ENCODE measurements at regions not wholly inside any gene's neighbourhood (a gene's known extent, or its start where the extent isn't known, plus 50 kb on each side); places are given as distances from the start of the nearest gene placed in this dataset.

GRCh38 chr2:65625982-65626381 is 193.6 kb upstream of the SPRED2 start:
- Mint-ChIP-seq H3K4me3 (ENCODE audit: unreplicated experiment) (no peak overlapping the region), H3K27ac (ENCODE audit: unreplicated experiment) (no peak overlapping the region), H3K4me1 (ENCODE audit: low read depth, unreplicated experiment) (peaks cover 5% of the 10 kb centered on the region), H3K27me3 (ENCODE audit: unreplicated experiment) (peaks cover 3% of the 10 kb centered on the region), H3K36me3 (ENCODE audit: unreplicated experiment) (no peaks in the 10 kb centered on the region), H3K9me3 (ENCODE audit: unreplicated experiment) (peaks cover 3% of the 10 kb centered on the region)
- TF ChIP-seq, protein P1, sequence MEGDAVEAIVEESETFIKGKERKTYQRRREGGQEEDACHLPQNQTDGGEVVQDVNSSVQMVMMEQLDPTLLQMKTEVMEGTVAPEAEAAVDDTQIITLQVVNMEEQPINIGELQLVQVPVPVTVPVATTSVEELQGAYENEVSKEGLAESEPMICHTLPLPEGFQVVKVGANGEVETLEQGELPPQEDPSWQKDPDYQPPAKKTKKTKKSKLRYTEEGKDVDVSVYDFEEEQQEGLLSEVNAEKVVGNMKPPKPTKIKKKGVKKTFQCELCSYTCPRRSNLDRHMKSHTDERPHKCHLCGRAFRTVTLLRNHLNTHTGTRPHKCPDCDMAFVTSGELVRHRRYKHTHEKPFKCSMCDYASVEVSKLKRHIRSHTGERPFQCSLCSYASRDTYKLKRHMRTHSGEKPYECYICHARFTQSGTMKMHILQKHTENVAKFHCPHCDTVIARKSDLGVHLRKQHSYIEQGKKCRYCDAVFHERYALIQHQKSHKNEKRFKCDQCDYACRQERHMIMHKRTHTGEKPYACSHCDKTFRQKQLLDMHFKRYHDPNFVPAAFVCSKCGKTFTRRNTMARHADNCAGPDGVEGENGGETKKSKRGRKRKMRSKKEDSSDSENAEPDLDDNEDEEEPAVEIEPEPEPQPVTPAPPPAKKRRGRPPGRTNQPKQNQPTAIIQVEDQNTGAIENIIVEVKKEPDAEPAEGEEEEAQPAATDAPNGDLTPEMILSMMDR (IDR thresholded peaks at IDR 0.05; ENCODE audit: partially characterized antibody, unreplicated experiment): no peak
- no peak for DNase-seq

GRCh38 chr2:65622951-65623535 is 190.6 kb upstream of the SPRED2 start:
- no peaks in the 10 kb centered on the region for H3K4me1 Mint-ChIP-seq (ENCODE audit: low read depth, unreplicated experiment)
- H3K9me3 Mint-ChIP-seq (ENCODE audit: unreplicated experiment): no peaks in the 10 kb centered on the region
- H3K27me3 Mint-ChIP-seq (ENCODE audit: unreplicated experiment): peaks cover 3% of the 10 kb centered on the region
- no peak overlapping the region for H3K4me3 Mint-ChIP-seq (ENCODE audit: unreplicated experiment)
- no peak overlapping the region for H3K27ac Mint-ChIP-seq (ENCODE audit: unreplicated experiment)
- H3K36me3 Mint-ChIP-seq (ENCODE audit: unreplicated experiment): no peaks in the 10 kb centered on the region
- TF ChIP-seq, protein P1 (IDR thresholded peaks at IDR 0.05; ENCODE audit: partially characterized antibody, unreplicated experiment): no peak
- DNase-seq: no peak

- H3K4me3 Mint-ChIP-seq (ENCODE audit: unreplicated experiment): no peak overlapping the region
- H3K36me3 Mint-ChIP-seq (ENCODE audit: unreplicated experiment): no peaks in the 10 kb centered on the region
- H3K27ac Mint-ChIP-seq (ENCODE audit: unreplicated experiment): no peak overlapping the region
- no peaks in the 10 kb centered on the region for H3K4me1 Mint-ChIP-seq (ENCODE audit: low read depth, unreplicated experiment)
- H3K27me3 Mint-ChIP-seq (ENCODE audit: unreplicated experiment): peaks cover 3% of the 10 kb centered on the region
- no peak for DNase-seq
- TF ChIP-seq, protein P1 (IDR thresholded peaks at IDR 0.05; ENCODE audit: partially characterized antibody, unreplicated experiment): no peak
- no peaks in the 10 kb centered on the region for H3K9me3 Mint-ChIP-seq (ENCODE audit: unreplicated experiment)
These were observed 190.1 kb upstream of the SPRED2 start for GRCh38 chr2:65622499-65622898.

GRCh38 chr2:65620524-65620923 is 188.1 kb upstream of the SPRED2 start:
- TF ChIP-seq, protein P1 (IDR thresholded peaks at IDR 0.05; ENCODE audit: partially characterized antibody, unreplicated experiment): no peak
- DNase-seq: no peak
- H3K9me3 Mint-ChIP-seq (ENCODE audit: unreplicated experiment): no peaks in the 10 kb centered on the region

DNA sequence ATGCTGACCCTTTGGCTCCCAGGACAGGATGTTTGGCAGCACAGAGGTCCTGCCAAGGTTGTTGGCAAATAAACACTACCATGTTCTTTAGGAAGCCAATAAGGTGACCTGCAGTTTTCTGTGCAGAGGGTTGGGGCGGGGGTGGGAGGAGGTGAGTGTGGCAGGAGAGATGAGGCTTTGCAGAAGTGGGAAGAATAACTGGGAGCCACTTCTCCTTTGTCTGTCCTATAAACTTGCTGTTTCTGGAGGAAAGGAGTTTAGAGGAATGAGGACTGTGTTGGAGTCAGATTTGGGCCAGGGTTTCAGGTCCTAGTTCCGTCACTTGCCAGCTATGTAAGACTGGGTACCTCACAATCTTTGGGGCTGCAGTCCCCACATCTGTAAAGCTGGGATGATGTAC is 187.6 kb upstream of the SPRED2 start:
- no peak for DNase-seq

More at GRCh38 chr2:65620524-65620923, 188.1 kb upstream of the SPRED2 start:
- Mint-ChIP-seq H3K36me3 (ENCODE audit: unreplicated experiment) (no peaks in the 10 kb centered on the region), H3K27me3 (ENCODE audit: unreplicated experiment) (peaks cover 3% of the 10 kb centered on the region), H3K4me1 (ENCODE audit: low read depth, unreplicated experiment) (no peaks in the 10 kb centered on the region), H3K27ac (ENCODE audit: unreplicated experiment) (no peak overlapping the region), H3K4me3 (ENCODE audit: unreplicated experiment) (no peak overlapping the region)

More for the DNA sequence above, 187.6 kb upstream of the SPRED2 start:
- Mint-ChIP-seq H3K36me3 (ENCODE audit: unreplicated experiment) (no peaks in the 10 kb centered on the region), H3K27me3 (ENCODE audit: unreplicated experiment) (peaks cover 3% of the 10 kb centered on the region), H3K27ac (ENCODE audit: unreplicated experiment) (no peak overlapping the region), H3K4me1 (ENCODE audit: low read depth, unreplicated experiment) (no peaks in the 10 kb centered on the region), H3K9me3 (ENCODE audit: unreplicated experiment) (no peaks in the 10 kb centered on the region), H3K4me3 (ENCODE audit: unreplicated experiment) (no peak overlapping the region)
- TF ChIP-seq, protein P1 (IDR thresholded peaks at IDR 0.05; ENCODE audit: partially characterized antibody, unreplicated experiment): no peak

All from glutamatergic neuron (in vitro differentiated cells).